ENCODE measurements at regions not wholly inside any gene's neighbourhood (a gene's known extent, or its start where the extent isn't known, plus 50 kb on each side); places are given as distances from the start of the nearest gene placed in this dataset.
"Not testable (repeated sequence)": the region's sequence is repeated elsewhere in the genome, so short reads cannot be mapped to it uniquely, and the experiment has no call there.

- FAIRE-seq; DNase-seq (ENCODE audit: low spot score in 2 of 2): not testable (repeated sequence)
Measured at GRCh38 chr2:89786642-89787041, 1095.2 kb downstream of the RPIA start.

DNA sequence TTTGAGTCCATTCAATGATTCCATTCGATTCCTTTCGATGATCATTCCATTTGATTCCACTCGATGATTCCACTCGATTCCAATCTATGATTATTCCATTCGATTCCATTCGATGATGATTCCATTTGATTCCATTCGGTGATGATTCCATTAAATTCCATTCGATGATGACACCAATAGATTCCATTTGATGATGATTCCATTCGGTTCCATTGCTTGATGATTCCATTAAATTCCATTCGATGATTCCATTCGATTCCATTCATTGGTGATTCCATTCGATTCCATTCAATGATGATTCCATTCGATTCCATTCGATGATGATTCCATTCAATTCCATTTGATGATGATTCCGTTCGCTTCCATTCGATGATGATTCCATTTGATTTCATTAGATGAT, 1104.1 kb downstream of the RPIA start:
- DNase-seq (ENCODE audit: low spot score in 2 of 2); FAIRE-seq: not testable (repeated sequence)

- FAIRE-seq (no peak), DNase-seq (ENCODE audit: low spot score in 2 of 2) (no peak)
Measured at GRCh38 chr2:89797320-89798038, 1106.0 kb downstream of the RPIA start.

- FAIRE-seq; DNase-seq (ENCODE audit: low spot score in 2 of 2): not testable (repeated sequence)
Measured at GRCh38 chr2:89801207-89801606, 1109.7 kb downstream of the RPIA start.

DNA sequence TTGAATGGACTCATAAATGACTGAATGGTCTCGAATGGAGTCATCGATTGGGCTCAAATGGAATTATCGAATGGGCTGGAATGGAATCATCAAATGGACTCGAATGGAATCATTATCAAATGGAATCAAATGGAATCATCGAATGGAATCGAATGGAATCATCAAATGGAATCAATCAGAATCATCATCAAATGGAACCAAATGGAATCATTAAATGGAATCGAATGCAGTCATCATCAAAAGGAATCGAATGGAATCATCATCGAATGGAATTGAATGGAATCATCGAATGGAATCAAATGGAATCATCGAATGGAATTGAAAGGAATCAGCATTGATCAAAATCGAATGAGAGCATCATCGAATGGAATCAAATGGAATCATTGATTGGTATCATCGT, 1114.9 kb downstream of the RPIA start:
- not testable (repeated sequence) for DNase-seq (ENCODE audit: low spot score in 2 of 2); FAIRE-seq

DNA sequence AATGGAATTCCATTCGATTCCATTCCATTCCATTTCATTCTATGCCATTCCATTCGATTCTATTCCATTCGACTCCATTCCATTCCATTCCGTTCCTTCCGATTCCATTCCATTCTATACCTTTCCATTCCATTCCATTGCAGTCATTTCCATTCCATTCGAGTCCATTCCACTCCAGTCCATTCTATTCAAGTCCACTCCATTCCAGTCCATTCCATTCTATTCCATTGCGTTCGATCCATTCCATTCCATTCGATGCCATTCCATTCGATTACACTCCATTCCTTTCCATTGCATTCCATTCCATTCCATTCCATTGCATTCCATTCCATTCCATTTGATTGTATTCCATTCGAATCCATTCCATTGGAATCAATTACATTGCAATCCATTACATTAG, 1119.8 kb downstream of the RPIA start:
- FAIRE-seq (no peak), DNase-seq (ENCODE audit: low spot score in 2 of 2) (no peak)

GRCh38 chr2:89811910-89812309, 1120.4 kb downstream of the RPIA start:
- DNase-seq (ENCODE audit: low spot score in 2 of 2); FAIRE-seq: not testable (repeated sequence)

DNA sequence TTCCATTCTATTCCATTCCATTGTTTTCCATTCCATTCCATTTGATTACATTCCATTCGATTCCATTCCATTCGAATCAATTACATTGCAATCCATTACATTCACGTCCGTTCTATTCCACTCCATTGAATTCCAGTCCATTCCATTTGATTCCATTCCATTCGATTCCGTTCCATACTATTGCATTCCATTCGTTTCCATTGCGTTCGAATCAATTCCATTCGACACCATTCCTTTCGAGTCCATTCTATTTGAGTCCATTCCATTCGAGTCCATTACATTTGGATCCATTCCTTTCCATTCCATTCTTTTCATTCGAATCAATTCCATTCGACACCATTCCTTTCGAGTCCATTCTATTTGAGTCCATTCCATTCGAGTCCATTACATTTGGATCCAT, 1122.9 kb downstream of the RPIA start:
- not testable (repeated sequence) for FAIRE-seq; DNase-seq (ENCODE audit: low spot score in 2 of 2)

- no peak for FAIRE-seq
- DNase-seq (ENCODE audit: low spot score in 2 of 2) = no peak
Measured at GRCh38 chr2:89818873-89819272, 1127.4 kb downstream of the RPIA start.

DNA sequence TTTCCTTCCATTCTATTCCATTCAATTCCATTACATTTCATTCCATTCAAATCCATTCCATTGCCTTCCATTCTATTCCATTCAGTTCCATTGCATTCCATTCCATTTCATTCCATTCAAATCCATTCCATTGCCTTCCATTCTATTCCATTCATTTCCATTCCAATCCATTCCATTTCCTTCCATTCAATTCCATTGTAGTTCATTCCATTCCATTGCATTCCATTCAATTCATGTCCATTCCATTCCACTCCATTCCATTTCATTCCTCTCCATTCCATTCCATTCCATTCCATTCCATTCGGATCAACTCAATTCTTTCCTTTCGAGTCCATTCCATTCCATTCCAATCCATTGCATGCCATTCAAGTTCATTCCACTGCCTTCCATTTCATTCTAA, 1128.3 kb downstream of the RPIA start:
- DNase-seq (ENCODE audit: low spot score in 2 of 2) = no peak
- no peak for FAIRE-seq

- DNase-seq (ENCODE audit: low spot score in 2 of 2) = no peak
- no peak for FAIRE-seq
Measured at GRCh38 chr2:89820248-89820647, 1128.8 kb downstream of the RPIA start.

DNA sequence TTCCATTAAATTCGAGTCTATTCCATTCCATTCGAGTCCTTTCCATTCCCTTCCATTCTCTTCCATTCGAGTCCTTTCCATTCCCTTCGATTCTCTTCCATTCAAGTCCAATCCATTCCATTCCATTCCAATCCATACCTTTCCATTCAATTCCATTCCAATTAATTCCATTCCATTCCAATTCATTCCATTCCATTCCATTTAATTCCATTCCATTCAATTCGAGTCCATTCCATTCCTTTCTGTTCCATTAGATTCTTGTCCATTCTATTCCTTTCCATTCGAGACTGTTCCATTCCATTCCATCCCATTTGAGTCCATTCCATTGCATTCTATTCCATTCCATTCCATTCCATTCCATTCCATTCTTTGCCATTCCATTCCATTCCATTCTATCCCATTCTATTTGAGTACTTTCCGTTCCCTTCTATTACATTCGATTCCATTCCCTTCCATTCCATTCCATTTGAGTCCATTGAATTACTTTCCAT, 1130.0 kb downstream of the RPIA start:
- FAIRE-seq = no peak
- no peak for DNase-seq (ENCODE audit: low spot score in 2 of 2)

DNA sequence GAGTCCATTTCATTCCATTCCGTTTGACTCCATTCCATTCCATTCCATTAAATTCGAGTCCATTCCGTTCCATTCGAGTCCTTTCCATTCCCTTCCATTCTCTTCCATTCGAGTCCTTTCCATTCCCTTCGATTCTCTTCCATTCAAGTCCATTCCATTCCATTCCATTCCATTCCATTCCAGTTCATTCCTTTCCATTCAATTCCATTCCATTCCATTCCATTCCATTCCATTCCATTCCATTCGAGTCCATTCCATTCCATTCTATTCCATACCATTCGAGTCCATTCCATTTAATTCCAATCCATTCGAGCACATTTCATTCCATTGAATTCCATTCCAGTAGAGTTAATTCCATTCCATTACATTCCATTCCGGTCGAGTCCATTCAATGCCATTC, 1130.9 kb downstream of the RPIA start:
- DNase-seq (ENCODE audit: low spot score in 2 of 2); FAIRE-seq: not testable (repeated sequence)

DNA sequence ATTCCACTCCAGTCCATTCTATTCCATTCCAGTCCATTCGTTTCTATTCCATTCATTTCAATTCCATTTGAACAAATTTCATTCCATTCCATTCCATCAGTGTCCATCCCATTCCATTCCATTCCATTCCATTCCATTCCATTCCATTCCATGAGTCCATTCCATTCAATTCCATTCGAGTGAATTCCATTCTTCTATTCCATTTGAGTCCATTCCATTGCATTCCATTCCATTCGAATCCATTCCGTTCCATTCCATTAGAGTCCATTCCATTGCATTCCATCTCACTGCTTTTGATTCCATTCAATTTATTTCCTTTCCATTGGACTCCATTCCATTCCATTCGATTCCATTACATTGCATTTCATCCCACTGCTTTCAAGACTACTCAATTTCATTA, 1132.1 kb downstream of the RPIA start:
- FAIRE-seq (no peak), DNase-seq (ENCODE audit: low spot score in 2 of 2) (no peak)

DNA sequence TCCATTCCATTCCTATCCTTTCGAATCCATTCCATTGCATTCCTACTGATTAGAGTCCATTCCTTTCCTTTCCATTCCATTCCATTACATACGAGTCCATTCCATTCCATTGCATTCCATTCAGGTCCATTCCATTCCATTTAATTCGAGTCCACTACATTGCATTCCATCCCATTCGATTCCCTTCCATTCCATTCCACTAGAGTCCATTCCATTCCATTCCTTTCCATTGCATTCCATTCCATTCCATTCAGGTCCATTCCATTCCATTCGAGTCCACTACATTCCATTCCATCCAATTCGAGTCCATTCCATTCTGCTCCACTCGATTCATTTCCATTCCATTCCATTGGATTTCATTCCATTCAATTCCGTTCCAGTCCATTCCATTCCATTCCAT, 1133.6 kb downstream of the RPIA start:
- DNase-seq (ENCODE audit: low spot score in 2 of 2) (no peak), FAIRE-seq (no peak)

DNA sequence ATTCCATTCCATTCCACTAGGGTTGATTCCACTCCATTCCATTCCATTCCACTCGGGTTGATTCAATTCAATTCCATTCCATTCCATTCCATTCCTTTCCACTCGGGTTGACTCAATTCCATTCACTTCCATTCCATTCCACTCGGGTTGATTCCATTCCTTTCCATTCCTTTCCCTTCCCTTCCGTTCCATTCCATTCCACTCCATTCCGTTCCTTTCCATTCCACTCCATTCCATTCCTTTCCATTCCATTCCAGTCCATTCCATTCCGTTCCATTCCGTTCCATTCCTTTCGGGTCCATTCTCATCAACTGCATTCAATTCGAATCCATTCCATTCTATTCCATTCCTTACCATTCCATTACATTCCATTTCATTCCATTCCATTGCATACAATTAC, 1135.3 kb downstream of the RPIA start:
- DNase-seq (ENCODE audit: low spot score in 2 of 2); FAIRE-seq: not testable (repeated sequence)

- DNase-seq (ENCODE audit: low spot score in 2 of 2); FAIRE-seq: not testable (repeated sequence)
Measured at GRCh38 chr2:89827829-89828228, 1136.4 kb downstream of the RPIA start.

DNA sequence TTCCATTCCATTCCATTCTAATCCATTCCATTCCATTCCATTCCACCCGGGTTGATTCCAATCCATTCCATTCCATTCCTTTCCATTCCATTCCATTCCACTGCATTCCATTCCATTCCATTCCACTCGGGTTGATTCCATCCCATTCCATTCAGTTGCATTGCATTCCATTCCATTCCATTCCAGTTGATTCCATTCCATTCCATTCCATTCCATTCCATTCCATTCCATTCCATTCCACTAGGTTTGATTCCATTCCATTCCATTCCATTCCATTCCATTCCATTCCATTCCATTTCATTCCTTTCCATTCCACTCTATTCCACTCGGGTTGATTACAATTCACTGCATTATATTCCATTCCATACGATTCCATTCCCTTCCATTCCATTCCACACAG, 1136.9 kb downstream of the RPIA start:
- not testable (repeated sequence) for DNase-seq (ENCODE audit: low spot score in 2 of 2)

DNA sequence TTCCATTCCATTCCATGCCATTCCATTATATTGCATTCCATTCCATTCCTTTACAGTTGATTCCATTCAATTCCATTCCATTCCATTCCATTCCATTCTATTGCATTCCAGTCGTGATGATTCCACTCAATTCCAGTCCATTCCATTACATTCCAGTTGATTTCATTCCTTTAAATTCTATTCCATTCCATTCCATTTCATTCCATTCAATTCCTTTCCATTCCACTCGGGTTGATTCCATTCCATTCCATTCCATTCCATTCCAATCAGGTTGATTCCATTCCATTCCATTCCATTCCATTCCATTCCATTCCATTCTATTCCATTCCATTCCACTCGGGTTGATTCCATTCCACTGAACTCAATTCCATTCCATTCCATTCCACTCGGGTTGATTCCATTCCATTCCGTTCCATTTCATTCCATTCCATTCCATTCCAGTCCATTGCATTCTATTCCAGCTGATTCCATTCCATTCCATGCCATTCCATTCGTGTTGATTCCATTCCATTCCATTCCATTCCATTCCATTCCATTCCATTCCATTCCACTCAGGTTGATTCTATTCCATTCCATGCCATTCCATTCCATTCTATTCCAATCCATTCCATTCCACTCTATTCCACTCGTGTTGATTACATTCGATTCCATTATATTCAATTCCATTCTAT, 1137.6 kb downstream of the RPIA start:
- FAIRE-seq; DNase-seq (ENCODE audit: low spot score in 2 of 2): not testable (repeated sequence)

More for the DNA sequence above, 1136.9 kb downstream of the RPIA start:
- not testable (repeated sequence) for FAIRE-seq

DNA sequence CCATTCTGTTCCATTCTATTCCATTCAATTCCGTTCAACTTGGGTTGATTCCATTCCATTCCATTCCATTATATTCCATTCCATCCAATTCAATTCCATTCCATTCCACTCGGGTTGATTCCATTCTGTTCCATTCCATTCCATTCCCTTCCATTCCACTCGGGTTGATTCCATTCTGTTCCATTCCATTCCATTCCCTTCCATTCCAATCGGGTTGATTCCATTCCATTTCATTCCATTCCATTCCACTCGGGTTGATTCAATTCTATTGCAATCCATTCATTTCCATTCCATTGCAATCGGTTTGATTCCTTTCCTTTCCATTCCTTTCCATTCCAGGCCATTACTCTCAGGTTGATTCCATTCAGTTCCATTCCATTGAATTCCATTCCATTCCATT, 1138.4 kb downstream of the RPIA start:
- no peak for DNase-seq (ENCODE audit: low spot score in 2 of 2)
- no peak for FAIRE-seq

GRCh38 chr2:89830341-89831218, 1139.1 kb downstream of the RPIA start:
- not testable (repeated sequence) for FAIRE-seq; DNase-seq (ENCODE audit: low spot score in 2 of 2)
